ENCODE measurements at regions not wholly inside any gene's neighbourhood (a gene's known extent, or its start where the extent isn't known, plus 50 kb on each side); places are given as distances from the start of the nearest gene placed in this dataset.
A peak's percentile ranks its signal among the peaks of the same experiment; 100 is the strongest.

DNA sequence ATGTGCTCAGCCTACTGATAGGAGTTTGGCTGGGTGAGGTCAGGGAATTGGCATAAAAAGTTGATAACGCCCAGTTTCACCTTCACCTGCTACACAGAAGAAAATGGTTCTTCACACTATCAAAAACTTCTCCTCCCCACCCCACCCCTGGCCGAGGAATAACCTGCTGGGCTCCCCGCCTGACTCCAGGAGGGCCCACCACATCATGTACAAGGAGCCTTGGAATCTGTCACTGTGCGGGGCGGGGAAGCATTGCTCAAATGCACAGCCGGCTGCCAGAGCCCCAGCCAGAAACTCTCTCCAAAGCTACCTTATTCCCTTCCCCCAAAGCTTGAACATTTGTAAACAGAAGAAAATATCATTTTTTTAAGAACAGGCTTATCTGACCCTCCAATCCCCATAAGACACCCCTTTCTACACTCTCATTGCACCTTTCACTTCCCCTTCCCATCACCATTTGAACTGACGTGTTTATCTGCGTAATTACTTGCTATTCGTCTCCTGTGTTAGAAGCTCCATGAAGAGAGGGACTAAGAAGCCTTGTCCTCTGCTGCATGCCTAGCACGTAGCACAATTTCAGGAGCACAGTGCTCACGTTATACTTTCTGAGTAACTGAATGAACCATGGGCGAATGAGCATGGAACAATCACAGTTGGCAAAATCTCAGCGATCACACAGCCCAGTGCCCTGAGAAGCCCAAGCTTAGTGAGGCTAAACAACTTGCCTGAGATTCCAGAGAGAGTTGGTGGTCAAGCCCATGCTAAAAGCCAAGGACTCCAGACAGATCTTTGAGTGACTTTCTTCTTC, 82.9 kb downstream of the HES1 start:
- no peak for DNase-seq (ENCODE audit: low spot score)

- DNase-seq (ENCODE audit: low spot score), result no peak
These were observed 84.0 kb downstream of the HES1 start for GRCh38 chr3:194219826-194220410.

GRCh38 chr3:194220901-194221326, 85.0 kb downstream of the HES1 start:
- no peak for DNase-seq (ENCODE audit: low spot score)

GRCh38 chr3:194221336-194221735, 85.4 kb downstream of the HES1 start:
- DNase-seq (ENCODE audit: low spot score), result no peak

DNA sequence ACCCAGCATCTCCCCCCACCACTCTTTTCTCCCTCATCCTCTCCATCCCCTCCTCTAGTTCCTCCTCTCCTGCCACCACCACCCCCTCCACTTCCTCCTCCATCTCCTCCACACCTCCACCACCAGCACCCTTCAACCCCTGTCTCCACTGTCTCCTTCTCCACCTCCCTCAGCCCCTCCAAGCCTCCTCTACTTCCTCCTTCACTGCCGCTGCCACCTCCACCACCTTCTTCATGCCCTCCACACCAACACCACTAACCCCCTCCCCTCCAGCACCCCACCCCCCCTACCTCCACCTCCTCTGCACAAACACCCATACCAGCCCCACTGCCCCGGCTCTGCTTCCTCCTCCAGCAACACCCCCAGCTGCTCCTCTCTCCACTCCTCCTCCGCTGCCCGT, 88.0 kb downstream of the HES1 start:
- no peak for DNase-seq (ENCODE audit: low spot score)

GRCh38 chr3:194224471-194225417, 88.8 kb downstream of the HES1 start:
- no peak for DNase-seq (ENCODE audit: low spot score)

DNA sequence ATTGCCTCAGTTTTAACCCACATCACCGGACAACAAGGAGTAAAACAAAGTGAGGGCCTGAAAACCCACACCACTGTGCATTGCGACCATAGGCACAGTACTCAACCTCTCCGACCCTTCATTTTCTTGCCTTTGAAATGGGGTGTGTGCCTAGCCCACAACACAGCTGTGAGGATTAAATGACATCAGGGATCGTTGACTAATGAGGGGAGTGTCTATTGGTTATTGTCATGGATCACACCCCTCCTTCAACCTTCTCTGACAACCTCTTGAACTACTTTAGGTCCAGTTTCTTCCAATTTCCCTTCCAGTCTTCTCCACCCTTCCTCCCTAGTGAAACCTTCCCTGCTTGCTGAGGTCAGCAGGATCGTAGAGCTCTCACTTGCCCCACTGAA, 89.5 kb downstream of the HES1 start:
- no peak for DNase-seq (ENCODE audit: low spot score)

DNA sequence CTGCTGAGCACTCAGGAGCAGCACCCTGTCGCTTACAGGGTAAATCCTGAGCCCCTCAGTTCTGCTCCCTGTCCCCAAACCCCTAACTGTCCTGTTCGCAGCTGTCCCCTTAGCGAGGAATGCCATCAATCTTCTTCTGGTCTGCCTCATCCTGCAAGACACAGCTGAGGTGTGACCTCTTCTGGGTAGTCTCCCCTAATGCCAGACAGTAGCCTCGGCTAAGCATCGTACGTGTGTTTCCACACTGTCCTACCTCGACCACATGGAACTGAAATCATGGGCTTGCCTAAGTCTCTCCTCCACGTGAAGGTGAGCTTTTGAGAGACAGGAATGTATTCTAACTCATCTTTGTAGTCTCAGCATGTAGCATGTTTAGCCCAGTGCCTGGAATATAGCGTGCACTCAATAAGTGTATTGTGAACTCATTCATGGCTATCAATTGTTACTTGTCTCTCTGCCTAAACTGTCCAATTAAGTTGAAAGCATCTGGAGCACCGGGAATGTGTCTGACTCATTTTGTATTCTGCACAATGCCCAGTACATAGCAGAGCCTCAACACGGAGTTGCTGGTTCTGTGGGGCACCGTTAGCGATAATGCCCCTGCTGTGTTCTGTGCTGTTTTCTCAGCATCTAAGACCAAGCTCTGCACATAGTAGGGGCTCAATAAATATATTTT, 90.2 kb downstream of the HES1 start:
- peak; percentile 20 for DNase-seq (ENCODE audit: low spot score)

GRCh38 chr3:194231929-194232832, 96.2 kb downstream of the HES1 start:
- DNase-seq (ENCODE audit: low spot score), result no peak

- DNase-seq (ENCODE audit: low spot score), result no peak
These were observed 97.2 kb downstream of the HES1 start for GRCh38 chr3:194233150-194233549.

GRCh38 chr3:194235160-194235559, 99.2 kb downstream of the HES1 start:
- no peak for DNase-seq (ENCODE audit: low spot score)

DNA sequence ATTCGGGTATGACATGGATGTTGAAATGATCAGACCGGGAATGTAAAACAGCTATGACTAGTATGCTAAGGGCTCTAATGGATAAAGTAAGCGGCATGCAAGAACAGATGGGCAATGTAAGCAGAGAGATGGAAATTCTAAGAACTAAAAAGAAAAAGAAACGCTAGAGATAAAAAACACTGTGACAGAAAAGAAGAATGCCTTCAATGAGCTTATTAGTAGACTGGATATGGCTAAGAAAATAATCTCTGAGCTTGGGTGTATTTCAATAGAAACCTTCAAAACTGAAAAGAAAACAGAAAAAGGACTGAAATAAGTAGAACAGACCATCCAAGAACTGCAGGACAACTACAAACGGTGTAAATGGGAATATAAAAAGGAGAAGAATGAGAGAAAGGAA, 101.2 kb downstream of the HES1 start:
- no peak for DNase-seq (ENCODE audit: low spot score)

- DNase-seq (ENCODE audit: low spot score), result no peak
These were observed 104.8 kb downstream of the HES1 start for GRCh38 chr3:194240766-194241165.

- no peak for DNase-seq (ENCODE audit: low spot score)
These were observed 107.4 kb downstream of the HES1 start for GRCh38 chr3:194243172-194243837.

DNA sequence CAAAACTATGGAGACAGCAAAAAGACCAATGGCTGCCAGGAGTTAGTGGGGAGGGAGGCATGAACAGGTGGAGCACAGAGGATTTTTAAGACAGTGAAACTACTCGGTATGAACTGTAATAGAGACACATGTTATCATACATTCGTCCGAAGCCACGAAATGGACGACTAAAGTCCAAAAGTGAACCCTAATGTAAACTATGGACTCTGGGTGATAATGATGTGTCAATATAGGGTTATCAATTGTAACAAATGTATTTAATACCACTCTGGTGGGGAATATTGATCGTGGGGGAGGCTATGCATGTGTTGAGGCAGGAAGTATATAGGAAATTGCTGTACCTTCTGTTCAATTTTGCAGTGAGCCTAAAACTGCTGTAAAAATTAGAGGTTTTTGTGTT, 107.0 kb downstream of the CPN2 start:
- no peak for DNase-seq (ENCODE audit: low spot score)

- DNase-seq (ENCODE audit: low spot score), result no peak
These were observed 105.7 kb downstream of the CPN2 start for GRCh38 chr3:194245474-194245873.

DNA sequence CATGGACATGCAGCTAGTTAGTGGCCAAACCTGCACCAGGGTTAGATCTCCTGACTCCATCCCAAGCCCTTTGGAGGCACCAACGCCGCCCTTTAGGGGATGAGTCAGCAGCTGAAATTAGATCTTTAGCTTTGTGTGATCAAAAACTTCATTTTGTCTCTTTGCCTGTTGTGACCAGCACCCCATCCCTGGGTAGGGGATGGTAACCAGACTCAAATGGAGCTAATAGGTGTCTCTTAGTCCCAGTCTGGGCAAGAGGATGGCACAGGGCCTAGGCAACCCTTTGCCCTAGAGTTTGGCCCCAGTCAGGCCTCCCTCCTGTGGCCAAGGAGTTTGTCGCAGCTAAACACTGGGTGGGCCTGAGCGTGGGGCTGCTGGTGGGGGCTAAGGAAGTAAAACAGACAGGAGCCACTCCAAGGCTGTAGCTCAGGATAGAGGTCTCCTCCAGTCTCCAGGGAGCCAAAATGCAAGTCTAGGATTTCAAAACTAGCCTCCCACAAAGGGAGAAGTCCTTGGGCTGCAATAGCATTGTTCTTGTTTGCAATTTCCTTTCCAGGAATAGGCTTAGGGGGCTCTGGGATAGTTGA, 105.1 kb downstream of the CPN2 start:
- no peak for DNase-seq (ENCODE audit: low spot score)

- DNase-seq (ENCODE audit: low spot score), result no peak
These were observed 104.3 kb downstream of the CPN2 start for GRCh38 chr3:194246709-194247349.

GRCh38 chr3:194247350-194247740, 103.8 kb downstream of the CPN2 start:
- no peak for DNase-seq (ENCODE audit: low spot score)
